Lower lobe of right lung (tissue), 2 donors: ENCODE measurements at regions not wholly inside any gene's neighbourhood (a gene's known extent, or its start where the extent isn't known, plus 50 kb on each side); places are given as distances from the start of the nearest gene placed in this dataset.

ENCODE experiments used
- ATAC-seq, 2 donors: fragments of 200-7000 bp; cut with Tn5 transposase; one replicate each; pipeline ENCODE4 v1.9.1; 2020 to 2022; ENCODE audit warnings: mild to moderate bottlenecking in 2 of 2, moderate library complexity in 2 of 2
- DNase-seq: peaks from one replicate; pipeline ENCODE4 v3.0.0-alpha.2; 2020
- H3K27ac ChIP-seq: fragments of 200-600 bp; one replicate; pipeline ENCODE4 v1.8.0; 2022
- H3K27me3 ChIP-seq: fragments of 200-600 bp; one replicate; pipeline ENCODE4 v1.8.0; 2022; ENCODE audit warnings: low read depth
- H3K36me3 ChIP-seq: fragments of 200-600 bp; one replicate; pipeline ENCODE4 v1.8.0; 2022; ENCODE audit warnings: mild to moderate bottlenecking
- H3K4me1 ChIP-seq: fragments of 200-600 bp; one replicate; pipeline ENCODE4 v1.8.0; 2022
- H3K4me3 ChIP-seq: fragments of 200-600 bp; one replicate; pipeline ENCODE4 v1.8.0; 2022; ENCODE audit warnings: mild to moderate bottlenecking
- H3K9me3 ChIP-seq: fragments of 200-600 bp; one replicate; pipeline ENCODE4 v1.8.0; 2022
- intact Hi-C: fragments of 100-400 bp; cut with DNase I; formaldehyde crosslinking; loops from one replicate; pipeline ENCODE4 v1.11.0; 2022
- TF ChIP-seq, protein P1 (sequence below): fragments of 200-600 bp; IDR thresholded peaks from one replicate; pipeline ENCODE4 v1.8.0; 2022; ENCODE audit warnings: antibody characterized with exemption, mild to moderate bottlenecking
- donor health status: DM: no; HTN: yes; CAD: no; lungs with severe emphysema.

DNA sequence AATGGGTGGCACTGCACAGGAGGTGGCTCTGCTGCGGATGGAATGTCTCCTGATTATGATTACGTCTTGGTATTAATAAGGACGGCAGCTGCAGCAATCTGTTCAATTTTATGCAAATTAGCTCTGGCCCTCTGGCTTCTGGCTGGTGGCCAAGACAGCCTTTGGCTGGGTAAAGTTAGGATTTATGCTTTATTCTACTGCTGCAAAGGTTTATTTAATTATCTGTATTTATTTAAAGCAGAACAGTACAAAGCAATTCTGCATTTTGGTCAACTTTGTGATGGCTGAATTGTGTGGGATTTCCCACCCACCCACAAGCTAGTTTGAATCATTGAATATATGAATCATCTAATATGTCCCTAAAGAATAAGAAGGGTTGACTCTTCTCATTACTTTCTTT lies 745.6 kb upstream of the FAM241A start:
- no peak for DNase-seq
- H3K27ac ChIP-seq, result no peak overlapping the region
- no peaks in the 10 kb centered on the region for H3K27me3 ChIP-seq
- TF ChIP-seq, protein P1, sequence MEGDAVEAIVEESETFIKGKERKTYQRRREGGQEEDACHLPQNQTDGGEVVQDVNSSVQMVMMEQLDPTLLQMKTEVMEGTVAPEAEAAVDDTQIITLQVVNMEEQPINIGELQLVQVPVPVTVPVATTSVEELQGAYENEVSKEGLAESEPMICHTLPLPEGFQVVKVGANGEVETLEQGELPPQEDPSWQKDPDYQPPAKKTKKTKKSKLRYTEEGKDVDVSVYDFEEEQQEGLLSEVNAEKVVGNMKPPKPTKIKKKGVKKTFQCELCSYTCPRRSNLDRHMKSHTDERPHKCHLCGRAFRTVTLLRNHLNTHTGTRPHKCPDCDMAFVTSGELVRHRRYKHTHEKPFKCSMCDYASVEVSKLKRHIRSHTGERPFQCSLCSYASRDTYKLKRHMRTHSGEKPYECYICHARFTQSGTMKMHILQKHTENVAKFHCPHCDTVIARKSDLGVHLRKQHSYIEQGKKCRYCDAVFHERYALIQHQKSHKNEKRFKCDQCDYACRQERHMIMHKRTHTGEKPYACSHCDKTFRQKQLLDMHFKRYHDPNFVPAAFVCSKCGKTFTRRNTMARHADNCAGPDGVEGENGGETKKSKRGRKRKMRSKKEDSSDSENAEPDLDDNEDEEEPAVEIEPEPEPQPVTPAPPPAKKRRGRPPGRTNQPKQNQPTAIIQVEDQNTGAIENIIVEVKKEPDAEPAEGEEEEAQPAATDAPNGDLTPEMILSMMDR, result no peak
- no peak overlapping the region for H3K4me3 ChIP-seq
- ATAC-seq, result no peak
- H3K9me3 ChIP-seq, result no peaks in the 10 kb centered on the region
- no peaks in the 10 kb centered on the region for H3K4me1 ChIP-seq
- no peaks in the 10 kb centered on the region for H3K36me3 ChIP-seq
- intact Hi-C loops, result no loop called here

DNA sequence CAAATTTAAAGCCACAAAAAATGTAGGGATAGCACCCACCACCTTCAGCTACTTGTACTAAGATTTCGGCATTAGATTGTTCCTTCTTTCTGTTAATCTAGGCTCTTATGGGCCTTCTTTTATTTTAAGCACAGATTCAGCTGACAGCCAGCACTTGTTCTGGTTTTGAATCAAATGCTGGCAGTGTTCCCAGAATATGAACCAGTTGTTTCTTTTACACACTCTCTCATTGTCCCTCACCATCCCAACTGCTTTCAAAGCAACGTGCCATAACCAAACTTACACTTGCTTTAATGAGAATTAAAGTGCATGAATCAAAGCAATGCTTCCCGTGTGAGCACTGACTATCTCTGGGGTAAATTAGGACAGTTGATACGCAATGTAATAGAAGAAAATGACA lies 744.5 kb upstream of the FAM241A start:
- DNase-seq, result no peak

DNA sequence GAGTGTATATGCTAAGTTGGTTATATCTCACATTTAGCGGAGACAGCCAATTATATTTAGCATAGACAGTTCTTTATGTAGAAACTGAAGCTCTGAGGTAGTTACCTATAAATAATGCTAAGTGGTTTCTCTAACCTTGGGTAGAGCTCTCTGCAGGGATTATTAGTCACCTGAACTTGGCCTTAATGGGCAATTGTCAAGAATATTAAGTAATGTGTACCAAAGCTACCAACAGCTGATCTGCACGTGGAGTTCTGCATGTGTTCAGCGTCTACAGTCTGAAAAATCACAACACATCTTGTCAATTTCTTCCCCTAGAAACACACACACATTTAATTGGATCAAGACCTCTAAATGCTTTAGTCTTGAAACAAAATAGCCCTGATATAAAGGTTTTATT lies 740.6 kb upstream of the FAM241A start:
- ATAC-seq, result no peak

More for the DNA sequence above, 744.5 kb upstream of the FAM241A start:
- no peak overlapping the region for H3K4me3 ChIP-seq
- no peaks in the 10 kb centered on the region for H3K4me1 ChIP-seq
- no peaks in the 10 kb centered on the region for H3K36me3 ChIP-seq
- no peak overlapping the region for H3K27ac ChIP-seq
- ATAC-seq, result no peak
- TF ChIP-seq, protein P1, result no peak
- no peaks in the 10 kb centered on the region for H3K27me3 ChIP-seq
- intact Hi-C loops, result no loop called here
- H3K9me3 ChIP-seq, result no peaks in the 10 kb centered on the region

DNA sequence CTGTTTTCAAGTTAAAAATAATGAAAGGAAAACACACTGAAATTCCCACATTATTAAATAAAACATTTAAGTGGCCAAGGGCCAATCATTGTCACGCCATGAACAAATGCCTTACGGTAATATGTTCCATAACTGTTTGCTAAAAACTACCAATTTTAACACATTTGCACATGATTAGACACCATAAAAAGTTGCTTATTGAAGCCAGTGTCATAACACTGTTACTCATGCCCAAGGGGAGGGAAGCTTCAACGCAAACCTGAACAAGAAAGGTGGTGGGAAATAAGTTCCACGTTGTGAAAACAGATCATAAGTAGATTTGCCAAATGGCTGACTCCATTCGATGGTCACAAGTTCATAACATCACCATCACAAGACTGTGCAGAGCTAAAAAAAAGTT lies 739.3 kb upstream of the FAM241A start:
- no peaks in the 10 kb centered on the region for H3K4me1 ChIP-seq
- H3K36me3 ChIP-seq, result no peaks in the 10 kb centered on the region
- intact Hi-C loops, result no loop called here
- TF ChIP-seq, protein P1, result no peak
- no peaks in the 10 kb centered on the region for H3K27me3 ChIP-seq
- H3K27ac ChIP-seq, result no peak overlapping the region
- no peak for ATAC-seq
- DNase-seq, result no peak
- no peak overlapping the region for H3K4me3 ChIP-seq
- no peaks in the 10 kb centered on the region for H3K9me3 ChIP-seq

More for the DNA sequence above, 740.6 kb upstream of the FAM241A start:
- no peaks in the 10 kb centered on the region for H3K4me1 ChIP-seq
- H3K9me3 ChIP-seq, result no peaks in the 10 kb centered on the region
- DNase-seq, result no peak
- TF ChIP-seq, protein P1, result no peak
- H3K36me3 ChIP-seq, result no peaks in the 10 kb centered on the region
- no peak overlapping the region for H3K4me3 ChIP-seq
- H3K27ac ChIP-seq, result no peak overlapping the region
- H3K27me3 ChIP-seq, result no peaks in the 10 kb centered on the region
- intact Hi-C loops, result no loop called here

DNA sequence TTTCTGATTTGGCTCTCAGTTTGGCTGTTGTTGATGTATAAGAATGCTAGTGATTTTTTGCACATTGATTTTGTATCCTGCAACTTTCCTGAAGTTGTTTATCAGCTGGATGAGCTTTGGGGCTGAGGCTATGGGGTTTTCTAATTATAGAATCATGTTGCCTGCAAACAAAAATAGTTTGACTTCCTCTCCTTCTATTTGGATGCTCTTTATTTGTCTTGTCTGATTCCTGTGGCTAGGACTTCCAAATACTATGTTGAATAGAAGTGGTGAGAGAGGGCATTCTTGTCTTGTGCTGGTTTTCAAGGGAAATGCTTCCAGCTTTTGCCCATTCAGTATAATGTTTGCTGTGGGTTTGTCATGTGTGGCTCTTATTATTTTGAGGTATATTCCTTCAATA lies 734.7 kb upstream of the FAM241A start:
- DNase-seq (no peak), ATAC-seq (no peak)
- H3K4me1 ChIP-seq, result no peaks in the 10 kb centered on the region
- no peaks in the 10 kb centered on the region for H3K9me3 ChIP-seq
- H3K27ac ChIP-seq, result no peak overlapping the region
- TF ChIP-seq, protein P1, result no peak
- H3K36me3 ChIP-seq, result no peaks in the 10 kb centered on the region
- no peaks in the 10 kb centered on the region for H3K27me3 ChIP-seq
- H3K4me3 ChIP-seq, result no peak overlapping the region
- intact Hi-C loops, result no loop called here

DNA sequence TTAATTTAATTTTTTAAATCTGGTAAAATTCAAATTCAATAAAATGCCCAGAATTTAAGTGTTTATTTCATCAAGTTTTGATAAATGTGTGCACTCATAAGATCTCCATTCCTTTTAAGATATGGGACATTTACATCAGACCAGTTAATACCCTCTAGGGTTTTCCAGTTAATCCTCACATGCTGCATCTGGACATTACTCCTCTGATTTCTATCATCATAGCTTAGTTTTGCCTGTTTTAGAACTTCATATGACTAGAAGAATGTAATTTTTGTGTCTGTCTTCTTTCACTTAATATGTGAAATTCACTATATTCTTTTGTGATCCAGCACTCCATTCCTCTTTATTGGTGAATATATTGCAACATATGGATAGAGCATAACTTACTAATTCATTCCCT lies 727.7 kb upstream of the FAM241A start:
- ATAC-seq (no peak), DNase-seq (no peak)

More for the DNA sequence above, 727.7 kb upstream of the FAM241A start:
- Histone ChIP-seq H3K9me3 (no peaks in the 10 kb centered on the region), H3K4me1 (no peaks in the 10 kb centered on the region), H3K36me3 (no peaks in the 10 kb centered on the region), H3K27ac (no peak overlapping the region), H3K27me3 (no peaks in the 10 kb centered on the region), H3K4me3 (no peak overlapping the region)
- intact Hi-C loops, result no loop called here
- TF ChIP-seq, protein P1, result no peak
